NCI-H2196 treated with DMSO at 0.1 percent for 48 hours (cell line): ENCODE measurements at regions not wholly inside any gene's neighbourhood (a gene's known extent, or its start where the extent isn't known, plus 50 kb on each side); places are given as distances from the start of the nearest gene placed in this dataset.

ENCODE experiments used
- DNase-seq: peaks from one replicate; lab custom pipeline; 2025; ENCODE audit not compliant: unreplicated experiment; lab: John Stamatoyannopoulos, UW

DNA sequence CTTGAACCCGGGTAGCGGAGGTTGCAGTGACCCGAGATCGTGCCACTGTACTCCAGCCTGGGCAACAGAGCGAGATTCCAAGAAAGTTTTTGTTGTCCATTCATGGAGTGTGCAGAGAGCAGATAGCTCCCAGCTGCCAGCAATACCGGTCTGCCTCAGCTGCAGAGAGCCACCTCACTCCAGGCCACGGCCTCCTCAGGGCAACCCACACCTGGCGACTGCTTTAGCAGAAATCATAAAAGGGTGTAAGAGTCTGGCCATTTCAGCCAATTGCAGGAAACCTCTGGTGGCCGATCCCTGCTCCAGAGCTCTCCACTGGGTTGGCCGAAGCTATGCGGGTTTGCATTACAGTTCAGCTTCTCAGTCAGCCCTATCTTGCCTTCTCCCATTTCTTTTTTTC is 227.4 kb upstream of the BCOR start:
- no peak for DNase-seq

DNA sequence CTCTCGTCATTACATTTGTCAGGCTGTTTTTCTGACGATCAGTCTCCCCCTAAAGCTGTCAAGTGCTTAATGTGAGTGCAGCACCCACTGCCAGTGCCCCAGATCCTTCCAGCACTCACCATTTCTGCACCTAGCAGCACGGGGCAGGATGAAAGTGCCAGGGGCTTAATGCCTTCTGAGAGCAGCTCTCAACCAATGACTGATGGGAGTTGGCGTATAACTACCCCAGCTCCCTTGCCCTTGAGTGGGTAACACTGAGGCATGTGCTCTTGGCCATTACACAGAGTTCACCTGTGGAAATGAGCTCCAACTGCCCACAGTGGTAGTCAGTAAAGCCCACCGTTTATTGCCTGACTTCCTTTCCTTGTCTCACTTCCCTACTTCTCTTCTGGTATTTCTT is 226.2 kb upstream of the BCOR start:
- DNase-seq = no peak

- DNase-seq = no peak
These were observed 223.1 kb upstream of the BCOR start for GRCh38 chrX:40320819-40321218.

DNA sequence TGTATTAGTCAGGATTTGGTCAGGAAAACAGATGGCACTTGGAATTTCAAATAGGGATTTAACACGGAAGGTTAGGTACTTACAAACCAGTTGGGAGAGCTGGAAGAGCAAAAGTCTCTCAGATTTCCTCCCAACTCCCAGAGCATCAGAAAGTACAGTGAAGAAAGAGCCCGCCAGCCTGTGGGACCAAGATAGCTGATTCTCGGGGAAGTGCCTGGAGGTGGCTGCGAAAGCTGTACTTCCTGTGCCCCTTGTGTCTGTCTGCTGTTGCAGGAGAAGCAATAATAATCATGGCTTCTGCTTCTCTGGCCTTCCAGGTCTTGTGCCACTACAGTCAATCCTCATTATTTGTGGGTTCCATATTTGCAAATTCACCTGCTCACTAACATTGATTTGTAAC is 221.0 kb upstream of the BCOR start:
- DNase-seq = no peak

- no peak for DNase-seq
These were observed 220.3 kb upstream of the BCOR start for GRCh38 chrX:40318076-40318475.

DNA sequence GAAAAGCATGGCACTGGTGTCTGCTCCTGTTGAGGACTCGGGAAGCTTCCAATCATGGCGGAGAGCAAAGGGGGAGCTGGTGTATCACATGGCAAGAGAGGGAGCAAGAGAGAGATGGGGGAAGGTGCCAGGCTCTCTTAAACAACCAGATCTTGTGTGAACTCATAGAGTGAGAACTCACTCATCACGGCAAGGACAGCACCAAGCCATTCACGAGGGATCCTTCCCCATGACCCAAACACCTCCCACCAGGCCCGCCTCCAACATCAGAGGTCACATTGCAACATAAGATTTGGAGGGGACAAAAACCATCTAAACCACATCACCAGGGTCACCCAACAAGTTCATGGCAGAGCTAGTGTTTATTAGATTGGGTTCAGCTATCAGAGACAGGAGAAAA is 218.7 kb upstream of the BCOR start:
- no peak for DNase-seq

DNA sequence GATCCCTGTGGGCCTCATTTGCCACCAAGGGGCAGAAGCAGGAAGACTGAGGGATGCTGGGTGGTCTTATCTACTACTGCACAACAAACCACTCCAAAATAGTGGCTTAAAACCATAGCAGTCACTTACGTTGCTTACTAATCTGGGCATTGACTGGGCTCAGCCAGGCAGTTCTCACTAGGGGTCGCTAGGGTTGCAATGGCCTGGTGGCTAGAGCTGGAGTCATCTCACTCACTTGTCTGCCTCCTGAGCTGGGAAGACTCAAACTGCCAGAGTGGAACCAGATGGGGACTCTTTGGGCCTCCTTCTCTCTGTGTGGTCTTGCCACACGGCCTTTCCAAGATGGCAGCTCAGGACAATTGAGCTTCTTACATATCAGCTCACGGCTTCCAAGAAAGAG is 216.3 kb upstream of the BCOR start:
- no peak for DNase-seq

DNA sequence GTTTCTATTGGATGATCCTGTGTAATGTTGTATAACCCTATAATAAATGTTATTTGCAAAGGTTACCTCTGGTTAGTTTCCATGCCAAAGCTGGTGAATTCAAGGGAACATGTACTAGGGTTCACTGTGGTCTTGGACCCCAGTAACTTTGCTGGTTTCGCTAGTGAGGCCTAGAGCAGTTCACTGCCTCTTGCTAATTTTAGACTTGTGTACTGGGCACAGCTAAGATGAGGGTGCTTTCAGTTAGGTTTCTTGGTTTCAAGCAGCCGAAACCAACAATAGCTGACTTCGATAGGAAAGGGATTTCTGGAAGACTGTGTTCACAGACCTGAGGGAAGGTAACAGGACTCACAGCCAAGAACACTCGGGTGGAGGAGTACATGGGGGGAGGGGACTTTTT is 215.5 kb upstream of the BCOR start:
- DNase-seq = no peak

DNA sequence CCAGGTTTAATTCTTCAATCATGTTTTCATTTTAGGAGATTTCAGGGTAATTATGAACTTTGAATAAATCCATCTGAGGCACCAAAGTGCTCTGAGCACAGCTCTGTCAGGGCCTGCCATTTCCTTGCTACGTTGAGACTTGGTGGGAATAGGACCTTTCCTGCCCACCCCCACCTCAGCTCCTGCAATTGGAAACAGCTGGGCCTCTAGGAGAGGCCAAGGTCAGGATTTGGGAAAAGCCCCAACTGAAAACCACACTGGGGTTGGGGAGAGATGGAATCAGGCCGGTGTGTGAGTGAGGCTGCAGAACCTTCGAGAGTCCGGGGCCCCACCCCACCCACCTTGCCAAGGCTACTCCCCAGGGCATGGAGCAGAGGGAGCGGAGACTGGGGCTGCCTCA is 212.7 kb upstream of the BCOR start:
- DNase-seq = no peak

DNA sequence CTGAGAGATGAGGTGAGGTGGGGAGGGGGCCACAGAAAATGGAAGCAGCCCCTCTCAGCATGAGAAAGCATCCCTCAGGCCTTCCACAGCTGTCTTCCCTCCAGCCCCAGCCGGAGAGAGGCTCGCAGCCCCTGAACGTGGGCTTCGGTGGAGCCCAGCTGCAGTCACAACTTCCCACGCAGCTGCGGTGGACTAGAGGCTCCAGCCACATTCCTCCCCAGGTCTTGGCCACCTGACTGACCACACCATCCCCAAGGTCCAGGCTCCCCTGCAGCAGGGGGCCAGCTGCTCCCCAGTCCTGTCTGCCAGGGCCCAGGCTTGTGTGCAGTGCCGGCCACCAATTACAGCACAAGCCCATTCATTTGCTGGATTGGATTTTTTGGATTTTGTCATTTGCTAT is 212.3 kb upstream of the BCOR start:
- DNase-seq = no peak

- DNase-seq = no peak
These were observed 210.1 kb upstream of the BCOR start for GRCh38 chrX:40307871-40308270.

DNA sequence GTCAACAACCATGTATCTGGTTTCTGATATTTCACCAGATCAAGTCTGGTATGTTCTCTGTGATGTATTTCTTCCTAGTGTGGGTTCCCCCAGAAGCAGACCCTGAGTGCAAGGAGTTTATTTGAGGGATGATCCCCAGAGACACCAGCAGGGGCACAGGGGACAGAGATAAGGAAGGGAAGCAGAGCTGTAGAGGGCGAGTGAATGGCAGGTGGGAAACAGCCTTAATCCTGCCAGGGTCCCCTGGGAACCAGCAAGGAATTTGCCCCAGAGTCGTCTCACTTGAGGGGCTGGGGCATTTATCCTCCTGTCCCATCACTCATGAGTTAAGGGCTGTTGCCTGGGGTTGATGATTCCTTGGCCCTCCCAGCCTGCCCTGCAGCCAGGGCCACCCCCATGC is 206.4 kb upstream of the BCOR start:
- no peak for DNase-seq

DNA sequence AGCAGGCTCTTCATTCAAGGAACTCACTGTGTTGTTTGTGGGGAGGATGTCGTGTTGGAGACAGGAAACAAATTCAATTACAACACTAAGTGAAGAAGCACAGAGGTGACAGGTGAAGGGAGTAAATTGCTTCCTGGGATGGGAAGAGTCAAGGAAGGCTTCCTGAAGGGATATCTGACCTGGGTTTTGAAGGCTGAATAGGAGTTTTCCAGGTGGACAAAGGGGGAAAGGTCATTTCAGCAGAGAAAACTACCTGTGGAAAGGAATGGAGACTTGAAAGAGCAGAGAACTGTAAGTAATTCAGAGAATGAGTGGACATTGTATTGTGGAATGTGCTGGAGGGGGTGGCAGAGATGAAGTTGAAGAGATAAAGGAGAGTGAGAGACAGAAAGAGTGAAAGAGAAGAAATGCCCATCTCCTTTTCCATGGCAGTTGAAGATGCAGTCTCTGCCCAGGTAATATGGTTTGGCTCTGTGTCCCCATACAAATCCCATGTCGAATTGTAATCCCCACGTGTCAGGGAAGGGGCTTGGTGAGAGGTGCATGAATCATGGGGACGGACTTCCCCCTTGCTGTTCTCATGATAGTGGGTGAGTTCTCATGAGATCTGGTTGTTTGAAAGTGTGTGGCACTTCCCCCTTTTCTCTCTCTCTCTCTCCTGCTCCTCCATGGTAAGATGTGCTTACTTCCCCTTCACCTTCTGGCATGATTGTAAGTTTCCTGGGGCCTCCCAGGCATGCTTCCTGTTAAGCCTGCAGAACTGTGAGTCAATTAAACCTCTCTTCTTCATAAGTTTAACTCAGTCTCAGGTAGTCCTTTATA is 205.7 kb upstream of the BCOR start:
- no peak for DNase-seq

- DNase-seq = no peak
These were observed 202.6 kb upstream of the BCOR start for GRCh38 chrX:40300286-40300890.

DNA sequence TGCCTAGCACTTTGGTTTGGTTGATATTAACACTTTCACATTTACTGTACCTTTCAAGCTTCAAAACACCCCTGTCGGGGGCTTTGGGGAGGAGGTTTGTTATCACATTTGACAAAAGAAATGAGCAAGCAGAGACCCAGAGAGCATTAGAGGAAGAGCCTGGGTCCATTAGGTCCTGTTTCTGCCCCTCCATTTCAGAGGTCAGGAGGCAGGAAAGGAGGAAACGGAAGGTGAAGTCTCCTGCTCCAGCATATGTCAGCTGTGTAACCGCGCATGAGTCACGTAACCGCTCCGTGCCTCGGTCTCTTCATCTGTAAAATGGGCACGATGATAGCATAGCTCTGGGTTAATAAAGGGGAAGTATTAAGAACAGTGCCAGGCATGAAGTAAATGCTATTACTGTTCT is 201.9 kb upstream of the BCOR start:
- DNase-seq = no peak

- DNase-seq = no peak
These were observed 201.1 kb upstream of the BCOR start for GRCh38 chrX:40298572-40299479.

DNA sequence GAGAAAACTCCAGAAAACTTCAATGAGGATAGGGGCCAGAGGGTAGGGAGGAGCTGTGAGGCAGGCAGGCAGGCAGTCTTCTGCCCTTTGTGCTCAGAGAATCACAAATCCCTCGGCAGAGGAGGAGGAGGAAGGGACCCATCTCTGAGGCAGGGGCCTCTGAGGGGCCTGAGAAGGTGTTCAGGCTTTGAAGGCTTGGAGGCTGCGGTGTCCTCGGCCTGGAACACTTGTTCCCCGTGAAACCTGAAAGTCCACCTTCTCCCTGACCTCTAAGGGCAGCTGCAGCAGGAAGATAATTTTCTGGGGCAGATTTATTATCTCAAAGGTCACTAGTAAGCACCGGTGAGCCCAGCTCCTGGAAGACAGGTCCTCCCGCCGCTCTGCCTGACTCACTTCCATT is 200.3 kb upstream of the BCOR start:
- DNase-seq = no peak

- DNase-seq = no peak
These were observed 193.8 kb upstream of the BCOR start for GRCh38 chrX:40291553-40291952.

GRCh38 chrX:40290517-40290916 is 192.8 kb upstream of the BCOR start:
- DNase-seq = no peak

DNA sequence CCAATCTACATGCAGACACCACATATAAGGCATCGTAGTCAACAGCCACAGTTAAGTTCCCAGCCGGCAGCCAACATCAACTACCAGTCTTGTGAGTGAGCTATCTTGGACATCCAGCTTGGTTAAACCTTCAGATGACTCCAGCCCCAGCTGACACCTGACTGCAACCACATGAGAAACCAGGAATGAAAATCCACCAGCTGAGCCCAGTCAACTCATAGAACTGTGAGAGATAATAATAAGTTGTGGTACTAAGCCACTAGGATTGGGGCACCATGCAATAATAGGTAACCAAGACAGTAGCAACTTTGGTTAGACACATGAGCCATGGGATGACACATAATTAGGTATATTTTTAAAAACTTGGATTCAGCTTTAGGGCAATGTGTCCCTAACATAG is 188.1 kb upstream of the BCOR start:
- no peak for DNase-seq

GRCh38 chrX:40284852-40285251 is 187.1 kb upstream of the BCOR start:
- no peak for DNase-seq

- DNase-seq = no peak
These were observed 186.2 kb upstream of the BCOR start for GRCh38 chrX:40283981-40284380.
